Coronary artery (tissue), 2 donors: ENCODE measurements at regions not wholly inside any gene's neighbourhood (a gene's known extent, or its start where the extent isn't known, plus 50 kb on each side); places are given as distances from the start of the nearest gene placed in this dataset.
"Not testable (repeated sequence)": the region's sequence is repeated elsewhere in the genome, so short reads cannot be mapped to it uniquely, and the experiment has no call there.

Experiments
- DNase-seq: peaks from one replicate; pipeline ENCODE4 v3.0.0-alpha.2; 2017; ENCODE audit warnings: low spot score
- H3K27ac ChIP-seq, 2 donors: fragments of 200-600 bp; sonication (generic); one replicate each; pipeline ENCODE4 v1.5.1; 2016 to 2019
- H3K4me3 ChIP-seq: fragments of 200-600 bp; sonication (generic); 2 replicates; pipeline ENCODE4 v1.5.1; 2016; ENCODE audit warnings: mild to moderate bottlenecking, moderate library complexity
- TF ChIP-seq, protein P1 (sequence below): fragments of 200-600 bp; sonication (generic); IDR thresholded peaks from one replicate; pipeline ENCODE4 v1.5.1; 2019; ENCODE audit warnings: antibody characterized with exemption

GRCh38 chr10:52573347-52573746 lies 199.2 kb downstream of the MBL2 start:
- H3K27ac ChIP-seq, result no peak overlapping the region
- TF ChIP-seq, protein P1, sequence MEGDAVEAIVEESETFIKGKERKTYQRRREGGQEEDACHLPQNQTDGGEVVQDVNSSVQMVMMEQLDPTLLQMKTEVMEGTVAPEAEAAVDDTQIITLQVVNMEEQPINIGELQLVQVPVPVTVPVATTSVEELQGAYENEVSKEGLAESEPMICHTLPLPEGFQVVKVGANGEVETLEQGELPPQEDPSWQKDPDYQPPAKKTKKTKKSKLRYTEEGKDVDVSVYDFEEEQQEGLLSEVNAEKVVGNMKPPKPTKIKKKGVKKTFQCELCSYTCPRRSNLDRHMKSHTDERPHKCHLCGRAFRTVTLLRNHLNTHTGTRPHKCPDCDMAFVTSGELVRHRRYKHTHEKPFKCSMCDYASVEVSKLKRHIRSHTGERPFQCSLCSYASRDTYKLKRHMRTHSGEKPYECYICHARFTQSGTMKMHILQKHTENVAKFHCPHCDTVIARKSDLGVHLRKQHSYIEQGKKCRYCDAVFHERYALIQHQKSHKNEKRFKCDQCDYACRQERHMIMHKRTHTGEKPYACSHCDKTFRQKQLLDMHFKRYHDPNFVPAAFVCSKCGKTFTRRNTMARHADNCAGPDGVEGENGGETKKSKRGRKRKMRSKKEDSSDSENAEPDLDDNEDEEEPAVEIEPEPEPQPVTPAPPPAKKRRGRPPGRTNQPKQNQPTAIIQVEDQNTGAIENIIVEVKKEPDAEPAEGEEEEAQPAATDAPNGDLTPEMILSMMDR, result no peak
- DNase-seq, result no peak
- no peak overlapping the region for H3K4me3 ChIP-seq

- H3K4me3 ChIP-seq, result no peak overlapping the region
- H3K27ac ChIP-seq, result no peak overlapping the region
- DNase-seq, result no peak
- TF ChIP-seq, protein P1, result no peak
These were observed 197.9 kb downstream of the MBL2 start for GRCh38 chr10:52574697-52575096.

DNA sequence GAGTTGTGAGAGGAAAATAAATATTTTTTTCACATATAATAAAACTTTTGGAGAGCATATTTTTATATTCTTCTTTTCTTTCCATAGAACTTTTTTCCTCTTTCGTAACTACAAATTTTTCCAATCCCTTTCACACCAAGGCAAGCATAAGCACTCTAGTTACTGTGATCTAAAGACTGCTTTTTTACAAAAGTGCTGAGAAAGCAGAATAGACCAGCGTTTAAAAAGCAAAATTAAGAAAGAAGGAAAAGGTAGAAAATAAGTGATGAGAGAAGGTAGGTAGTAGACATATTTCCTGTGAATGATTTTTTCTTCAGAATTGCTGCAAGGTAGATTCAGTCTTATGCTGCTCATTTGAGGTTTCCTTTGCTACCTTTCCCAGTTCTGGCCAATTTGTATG lies 195.5 kb downstream of the MBL2 start:
- Histone ChIP-seq H3K27ac (no peak overlapping the region), H3K4me3 (no peak overlapping the region)
- TF ChIP-seq, protein P1, result no peak
- no peak for DNase-seq

- Histone ChIP-seq H3K4me3 (no peak overlapping the region), H3K27ac (no peak overlapping the region)
- TF ChIP-seq, protein P1, result no peak
- no peak for DNase-seq
These were observed 193.6 kb downstream of the MBL2 start for GRCh38 chr10:52578871-52579405.

DNA sequence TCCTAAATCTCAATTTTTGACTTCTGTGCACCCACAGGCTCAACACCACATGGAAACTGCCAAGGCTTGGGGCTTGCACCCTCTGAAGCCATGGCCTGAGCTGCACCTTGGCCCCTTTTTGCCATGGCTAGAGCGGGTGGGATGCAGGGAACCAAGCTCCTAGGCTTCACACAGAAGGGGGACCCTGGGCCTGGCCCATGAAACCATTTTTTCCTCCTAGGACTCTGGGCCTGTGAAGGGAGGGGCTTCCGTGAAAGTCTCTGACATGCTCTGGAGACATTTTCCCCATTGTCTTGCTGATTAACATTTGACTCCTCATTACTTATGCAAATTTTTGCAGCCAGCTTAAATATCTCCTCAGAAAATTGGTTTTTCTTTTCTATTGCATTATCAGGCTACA lies 190.9 kb downstream of the MBL2 start:
- not testable (repeated sequence) for H3K4me3 ChIP-seq, DNase-seq, H3K27ac ChIP-seq

DNA sequence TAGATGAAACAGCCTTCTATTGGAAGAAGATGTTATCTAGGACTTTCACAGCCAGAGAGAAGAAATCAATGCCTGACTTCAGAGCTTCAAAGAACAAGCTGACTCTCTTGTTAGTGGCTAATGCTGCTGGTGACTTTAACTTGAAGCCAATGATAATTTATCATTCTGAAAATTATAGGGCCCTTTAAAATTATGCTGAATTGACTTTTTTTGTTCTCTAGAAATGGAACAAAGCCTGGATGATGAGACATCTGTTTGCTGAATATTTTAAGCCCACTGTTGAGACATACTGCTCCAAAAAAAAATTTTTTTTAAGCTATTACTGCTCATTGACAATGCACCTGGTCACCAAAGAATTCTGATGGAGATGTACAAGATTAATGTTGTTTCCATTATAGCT lies 189.2 kb downstream of the MBL2 start:
- H3K4me3 ChIP-seq, result no peak overlapping the region
- no peak overlapping the region for H3K27ac ChIP-seq
- TF ChIP-seq, protein P1, result no peak
- DNase-seq, result no peak

DNA sequence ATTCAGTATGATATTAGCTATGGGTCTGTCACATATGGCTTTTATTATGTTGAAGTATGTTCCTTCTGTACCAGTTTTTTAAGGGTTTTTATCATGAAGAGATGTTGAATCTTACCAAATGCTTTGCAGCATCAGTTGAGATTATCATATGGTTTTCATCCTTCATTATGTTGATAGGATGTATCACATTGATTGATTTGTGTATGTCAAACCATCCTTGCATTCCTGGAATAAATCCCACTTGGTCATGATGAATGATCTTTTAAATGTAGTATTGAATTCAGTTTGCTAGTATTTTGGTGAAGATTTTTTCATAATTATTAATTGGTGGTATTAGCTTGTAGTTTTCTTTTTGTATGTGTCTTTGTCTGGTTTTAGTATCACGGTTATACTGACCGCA lies 185.9 kb downstream of the MBL2 start:
- H3K27ac ChIP-seq, result no peak overlapping the region
- TF ChIP-seq, protein P1, result no peak
- DNase-seq, result no peak
- no peak overlapping the region for H3K4me3 ChIP-seq
